ENCODE measurements at regions not wholly inside any gene's neighbourhood (a gene's known extent, or its start where the extent isn't known, plus 50 kb on each side); places are given as distances from the start of the nearest gene placed in this dataset.

GRCh38 chr17:70230850-70231640 lies 61.7 kb downstream of the KCNJ2 start:
- DNase-seq = no peak

GRCh38 chr17:70232466-70232865 lies 63.1 kb downstream of the KCNJ2 start:
- DNase-seq = no peak

DNA sequence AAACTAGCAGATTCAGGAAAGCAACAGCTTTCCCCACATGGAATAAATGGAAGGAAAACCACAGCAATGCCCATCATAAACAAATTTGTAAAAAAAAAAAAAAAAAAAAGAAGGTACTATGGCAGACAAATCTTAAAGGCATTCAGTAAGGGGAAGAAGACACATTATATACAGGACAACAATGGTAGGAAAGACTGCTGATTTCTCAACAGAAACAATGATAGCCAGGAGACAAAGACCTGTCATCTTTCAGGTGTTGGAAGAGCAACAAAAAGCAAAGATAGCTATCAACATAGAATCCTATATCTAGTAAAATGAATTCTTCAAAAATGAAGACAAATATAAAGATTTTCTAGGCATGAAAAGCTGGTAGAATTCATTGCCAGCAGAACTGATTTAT lies 65.9 kb downstream of the KCNJ2 start:
- DNase-seq = no peak

GRCh38 chr17:70238228-70238627 lies 68.9 kb downstream of the KCNJ2 start:
- DNase-seq = no peak

- DNase-seq = no peak
Measured at GRCh38 chr17:70238646-70239045, 69.3 kb downstream of the KCNJ2 start.

GRCh38 chr17:70239391-70239826 lies 70.1 kb downstream of the KCNJ2 start:
- no peak for DNase-seq

- DNase-seq = no peak
Measured at GRCh38 chr17:70241071-70241470, 71.7 kb downstream of the KCNJ2 start.

DNA sequence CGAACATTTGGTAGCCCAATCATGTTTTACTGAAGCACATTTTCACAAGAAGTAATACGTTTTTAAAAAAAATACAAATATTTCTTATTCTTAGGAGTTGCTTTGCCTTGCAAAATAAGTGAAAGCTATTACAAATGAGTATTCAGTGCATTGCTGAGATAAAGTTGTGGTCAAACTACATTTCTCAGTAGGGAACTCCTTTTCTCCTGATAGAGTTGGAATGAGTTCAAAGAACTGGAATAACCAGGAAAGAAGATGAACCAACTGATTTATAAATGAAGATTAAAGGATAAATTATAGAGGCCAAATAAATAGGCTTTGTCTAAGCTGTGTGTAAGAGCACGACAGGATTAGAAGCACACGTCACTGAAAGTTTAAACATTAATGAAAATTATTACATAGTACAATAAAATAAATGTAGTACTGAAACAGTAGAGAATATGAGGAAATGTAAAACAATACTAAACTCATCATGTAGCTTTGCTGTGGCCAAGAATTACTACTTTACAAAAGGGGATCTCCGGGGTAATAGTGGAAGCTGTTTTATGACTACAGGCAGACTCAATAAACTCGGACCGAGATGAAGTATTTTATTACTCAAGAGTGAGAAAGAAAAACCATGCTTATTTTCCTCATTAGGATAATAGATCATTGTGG lies 73.6 kb downstream of the KCNJ2 start:
- DNase-seq = no peak

- DNase-seq = no peak
Measured at GRCh38 chr17:70251706-70252105, 82.4 kb downstream of the KCNJ2 start.

GRCh38 chr17:70254735-70255460 lies 85.6 kb downstream of the KCNJ2 start:
- no peak for DNase-seq

GRCh38 chr17:70256751-70257150 lies 87.4 kb downstream of the KCNJ2 start:
- DNase-seq = no peak

DNA sequence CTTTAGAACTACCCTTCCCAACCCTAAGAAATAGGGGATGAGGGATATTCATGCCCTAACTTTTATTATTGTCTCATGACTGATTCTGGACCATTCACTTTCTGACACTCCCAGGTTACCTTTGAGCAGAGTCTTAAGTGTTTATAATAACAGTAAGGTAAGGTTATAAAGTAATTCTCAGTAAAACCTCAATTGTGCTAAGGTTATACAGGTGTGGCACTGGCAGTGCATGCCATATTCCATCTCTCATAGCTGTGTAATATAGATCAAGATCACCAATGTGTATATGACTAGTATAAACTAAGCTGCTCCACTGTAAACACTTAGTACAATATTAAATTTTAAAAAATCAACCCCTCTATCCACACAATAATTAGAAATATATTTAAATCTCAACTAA lies 89.1 kb downstream of the KCNJ2 start:
- no peak for DNase-seq

GRCh38 chr17:70259400-70259799 lies 90.1 kb downstream of the KCNJ2 start:
- no peak for DNase-seq

DNA sequence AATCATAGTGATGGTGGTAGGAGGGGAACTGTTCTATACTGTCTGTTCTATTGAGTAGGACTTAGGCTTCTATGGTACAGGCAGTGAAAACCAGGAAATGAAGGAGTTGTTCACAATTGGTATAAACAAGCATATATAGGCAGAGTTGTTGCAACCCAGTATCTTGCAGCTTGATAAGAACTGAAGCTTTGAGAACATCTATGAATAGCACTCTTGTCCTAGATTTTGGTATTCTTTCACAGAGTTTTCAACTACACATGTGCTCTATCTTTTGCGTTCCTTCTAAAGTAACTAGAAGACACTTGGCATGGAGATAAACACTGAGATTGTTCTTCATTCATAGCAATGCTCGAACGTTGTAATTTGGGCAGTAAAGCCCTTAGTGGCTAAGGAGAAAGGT lies 91.8 kb downstream of the KCNJ2 start:
- no peak for DNase-seq

GRCh38 chr17:70265471-70265870 lies 96.1 kb downstream of the KCNJ2 start:
- DNase-seq = no peak

DNA sequence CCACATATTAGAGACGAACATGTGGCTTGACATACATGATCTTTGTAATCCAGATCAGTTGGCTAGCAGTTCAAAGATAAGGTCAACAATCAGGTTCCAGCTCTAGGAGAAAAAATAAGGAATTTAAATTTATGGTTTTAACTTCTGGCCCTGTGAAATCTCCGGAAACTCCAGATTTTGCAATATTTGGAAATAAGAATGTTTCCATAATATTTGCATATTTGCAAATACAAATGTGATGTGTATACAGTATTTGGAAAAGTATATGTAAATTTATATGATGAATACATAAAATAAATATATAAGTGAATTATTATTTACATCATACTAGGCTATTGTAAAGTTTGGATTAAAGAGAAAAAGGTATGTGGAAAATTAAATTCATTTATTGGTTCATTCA lies 97.1 kb downstream of the KCNJ2 start:
- no peak for DNase-seq

DNA sequence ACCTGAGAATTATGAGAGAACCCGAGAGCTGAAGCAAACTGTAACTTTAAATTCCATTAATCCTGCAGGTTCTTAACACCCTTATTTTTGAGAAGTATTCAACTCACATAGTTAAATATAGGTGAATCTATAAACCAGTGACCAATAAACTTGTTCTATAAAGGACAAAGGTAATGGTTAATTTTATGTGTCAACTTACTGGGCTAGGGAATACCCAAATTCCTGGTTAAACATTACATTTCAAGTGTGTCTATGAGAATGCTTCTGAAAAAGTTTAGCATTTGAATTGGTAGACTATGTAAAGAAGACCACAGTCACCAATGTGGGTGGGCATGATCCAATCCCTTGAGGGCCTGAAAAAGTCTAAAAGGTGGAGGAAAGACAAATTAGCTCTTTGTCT lies 99.1 kb downstream of the KCNJ2 start:
- DNase-seq = no peak

- no peak for DNase-seq
Measured at GRCh38 chr17:70270554-70270953, 101.2 kb downstream of the KCNJ2 start.

- DNase-seq = no peak
Measured at GRCh38 chr17:70271200-70271599, 101.9 kb downstream of the KCNJ2 start.

- DNase-seq = no peak
Measured at GRCh38 chr17:70271672-70272071, 102.3 kb downstream of the KCNJ2 start.

DNA sequence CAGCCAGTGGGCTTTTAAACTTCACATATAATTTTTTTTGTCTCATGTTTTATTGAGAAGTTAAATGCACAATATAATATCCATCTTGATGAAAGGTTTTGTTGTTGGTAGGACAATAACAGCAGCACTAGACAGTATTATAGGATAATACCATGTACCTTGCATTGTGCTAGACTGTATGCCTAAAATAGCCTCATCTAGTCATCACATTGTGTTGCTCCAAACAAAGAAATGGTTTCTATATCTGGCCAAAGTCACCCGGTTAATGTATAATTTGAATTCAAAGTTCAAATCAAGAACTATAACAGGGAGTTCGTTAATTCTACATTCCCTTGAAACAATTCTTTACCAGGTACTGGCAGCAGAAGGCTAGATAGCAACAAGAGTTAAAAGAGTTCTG lies 104.9 kb downstream of the KCNJ2 start:
- no peak for DNase-seq

DNA sequence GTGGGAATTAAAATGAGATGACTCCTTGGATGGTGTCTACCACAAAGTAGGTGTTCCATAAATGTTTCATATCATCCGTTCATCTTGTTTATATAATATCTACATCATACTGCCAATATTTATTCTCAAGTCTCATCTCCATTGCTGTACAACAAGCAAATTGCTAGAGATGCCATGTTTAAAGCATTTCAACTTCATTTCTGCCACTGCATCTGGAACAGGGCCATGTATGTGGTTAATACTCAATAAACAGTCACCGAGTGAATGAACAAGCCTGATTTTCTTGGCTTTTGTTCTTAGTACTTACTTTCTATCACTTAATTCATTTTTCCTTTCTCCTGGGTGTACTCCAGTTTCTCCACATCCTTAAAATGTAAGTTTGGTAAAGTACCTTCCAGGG lies 107.6 kb downstream of the KCNJ2 start:
- no peak for DNase-seq

GRCh38 chr17:70278844-70279462 lies 109.6 kb downstream of the KCNJ2 start:
- DNase-seq = no peak

DNA sequence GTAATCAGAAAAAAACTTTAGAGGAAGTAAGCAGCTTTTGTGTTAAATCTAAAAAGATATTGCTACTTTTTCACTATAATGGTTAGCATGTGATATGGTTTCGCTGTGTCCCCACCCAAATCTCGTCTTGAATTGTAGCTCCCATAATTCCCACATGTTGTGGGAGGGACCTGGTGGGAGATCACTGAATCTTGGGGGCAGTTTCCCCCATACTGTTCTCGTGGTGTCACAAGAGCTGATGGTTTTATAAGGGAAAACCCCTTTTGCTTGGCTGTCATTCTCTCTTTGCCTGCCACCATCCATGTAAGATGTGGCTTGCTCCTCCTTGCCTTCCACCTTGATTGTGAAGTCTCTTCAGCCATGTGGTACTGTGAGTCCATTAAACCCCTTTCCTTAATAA lies 117.1 kb downstream of the KCNJ2 start:
- DNase-seq = no peak

Data from fibroblast of skin of right biceps (primary cell).